CD4-positive, alpha-beta T cell (primary cell): ENCODE measurements at regions not wholly inside any gene's neighbourhood (a gene's known extent, or its start where the extent isn't known, plus 50 kb on each side); places are given as distances from the start of the nearest gene placed in this dataset.

ENCODE experiments used
- ATAC-seq: fragments of 200-7000 bp; cut with Tn5 transposase; one replicate; pipeline ENCODE4 v1.10.0; 2022; ENCODE audit warnings: mild to moderate bottlenecking; ENCODE audit not compliant: poor library complexity
- CTCF ChIA-PET: fragments of 350-600 bp; sonication (Branson Sonifier 250); formaldehyde crosslinking; loops from one replicate; lab custom pipeline; 2021; ENCODE audit warnings: antibody characterized with exemption, inconsistent platforms; lab: Charles Lee
- POLR2A ChIA-PET: fragments of 350-600 bp; sonication (Branson Sonifier 250); formaldehyde crosslinking; loops from one replicate; lab custom pipeline; 2021; ENCODE audit warnings: antibody characterized with exemption, inconsistent platforms; lab: Charles Lee
- DNase-seq, 14 experiments: peaks; one replicate each; pipeline ENCODE4 v3.0.0-alpha.2; 2013 to 2020; ENCODE audit warnings: mixed read lengths in 2 of 14
- H3K27ac ChIP-seq, 2 donors: one replicate each; pipeline versions ENCODE4 v1.5.1 to v1.7.0; 2013; ENCODE audit warnings: low read length in 2 of 2, low read depth in 1 of 2, mild to moderate bottlenecking in 1 of 2
- H3K27me3 ChIP-seq, 2 experiments: 1 replicate in 1 of 2; 2 replicates in 1 of 2; pipeline versions ENCODE4 v1.6.1 to v1.7.0; 2013; ENCODE audit warnings: low read length in 2 of 2, control low read depth in 1 of 2, mild to moderate bottlenecking in 1 of 2, moderate library complexity in 1 of 2; ENCODE audit not compliant: insufficient read depth in 2 of 2, control insufficient read depth in 1 of 2
- H3K36me3 ChIP-seq: one replicate; pipeline ENCODE4 v1.6.1; 2013; ENCODE audit warnings: low read length, control low read depth; ENCODE audit not compliant: insufficient read depth
- H3K4me1 ChIP-seq: one replicate; pipeline ENCODE4 v1.6.1; 2013; ENCODE audit warnings: low read length, control low read depth; ENCODE audit not compliant: insufficient read depth
- H3K4me3 ChIP-seq: one replicate; pipeline ENCODE4 v1.5.1; 2013; ENCODE audit warnings: mild to moderate bottlenecking, low read length, moderate library complexity
- H3K9me3 ChIP-seq, 2 experiments: 1 replicate in 1 of 2; 2 replicates in 1 of 2; pipeline versions ENCODE4 v1.6.1 to v1.7.0; 2013; ENCODE audit warnings: low read length in 2 of 2, mild to moderate bottlenecking in 2 of 2, control low read depth in 1 of 2, moderate library complexity in 1 of 2; ENCODE audit not compliant: control insufficient read depth in 1 of 2, insufficient read depth in 1 of 2
- H3K27ac Mint-ChIP-seq: one replicate; pipeline ENCODE4 v1.8.0; 2020; ENCODE audit warnings: mixed read lengths
- H3K27me3 Mint-ChIP-seq: one replicate; pipeline ENCODE4 v1.8.0; 2021; ENCODE audit warnings: mixed read lengths
- H3K36me3 Mint-ChIP-seq: one replicate; pipeline ENCODE4 v1.8.0; 2021; ENCODE audit warnings: low read depth, mixed read lengths
- H3K4me1 Mint-ChIP-seq: one replicate; pipeline ENCODE4 v1.8.0; 2021; ENCODE audit warnings: low read depth, mixed read lengths
- H3K4me3 Mint-ChIP-seq: one replicate; pipeline ENCODE4 v1.8.0; 2020; ENCODE audit warnings: mild to moderate bottlenecking, mixed read lengths
- H3K9me3 Mint-ChIP-seq: one replicate; pipeline ENCODE4 v1.8.0; 2020; ENCODE audit warnings: mixed read lengths
- CTCF ChIP-seq: fragments of 200-600 bp; IDR thresholded peaks from one replicate; pipeline ENCODE4 v1.8.0; 2022; ENCODE audit warnings: antibody characterized with exemption, mild to moderate bottlenecking
- intact Hi-C, 2 experiments: fragments of 100-400 bp; cut with DNase I in 1 of 2; cut with micrococcal nuclease in 1 of 2; formaldehyde crosslinking; loops; one replicate each; pipeline versions ENCODE4 v1.15.1 to v1.9.0; 2023 to 2025; cut with DNase I, micrococcal nuclease

GRCh38 chr12:94798113-94798512 is 147.8 kb upstream of the TMCC3 start:
- H3K27me3 Mint-ChIP-seq = peaks cover 9% of the 10 kb centered on the region
- no peaks in the 10 kb centered on the region for H3K4me1 ChIP-seq
- no peak overlapping the region for H3K4me3 ChIP-seq
- POLR2A ChIA-PET = no interaction called here
- H3K9me3 ChIP-seq = no peaks in the 10 kb centered on the region
- H3K36me3 Mint-ChIP-seq = no peaks in the 10 kb centered on the region
- H3K27me3 ChIP-seq = no peaks in the 10 kb centered on the region
- no peaks in the 10 kb centered on the region for H3K36me3 ChIP-seq
- no peak overlapping the region for H3K27ac Mint-ChIP-seq
- DNase-seq (no peak), ATAC-seq (no peak)
- intact Hi-C loops = no loop called here
- H3K4me3 Mint-ChIP-seq = no peak overlapping the region
- TF ChIP-seq CTCF = no peak
- H3K27ac ChIP-seq = no peak overlapping the region
- CTCF ChIA-PET = no interaction called here
- H3K4me1 Mint-ChIP-seq = peaks cover 11% of the 10 kb centered on the region
- H3K9me3 Mint-ChIP-seq = no peaks in the 10 kb centered on the region

DNA sequence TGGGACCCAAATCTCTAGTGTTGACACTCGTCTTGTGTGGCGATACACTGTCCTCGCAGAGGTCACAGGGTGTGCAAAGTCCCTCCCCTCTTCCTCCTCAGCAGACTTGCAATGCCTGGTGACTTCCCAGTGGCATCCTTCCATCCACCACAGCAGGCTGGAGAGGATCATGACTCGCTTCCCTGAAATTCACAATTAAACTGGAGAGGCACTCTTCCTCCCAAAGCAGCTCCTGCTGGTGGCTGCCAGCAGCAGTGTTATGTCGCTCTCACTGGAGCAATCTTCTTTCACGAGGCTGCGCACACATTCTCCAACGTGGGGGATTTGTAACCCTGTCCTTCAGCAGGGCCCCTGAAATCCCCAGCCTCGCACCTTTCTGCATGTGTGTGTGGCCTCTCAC is 145.2 kb upstream of the TMCC3 start:
- Histone ChIP-seq H3K4me3 (no peak overlapping the region), H3K27me3 (no peaks in the 10 kb centered on the region), H3K36me3 (no peaks in the 10 kb centered on the region), H3K4me1 (no peaks in the 10 kb centered on the region), H3K27ac (no peak overlapping the region), H3K9me3 (no peaks in the 10 kb centered on the region)
- POLR2A ChIA-PET = no interaction called here
- peaks cover 11% of the 10 kb centered on the region for H3K4me1 Mint-ChIP-seq
- peaks cover 9% of the 10 kb centered on the region for H3K27me3 Mint-ChIP-seq
- no peak overlapping the region for H3K4me3 Mint-ChIP-seq
- DNase-seq (no peak), ATAC-seq (no peak)
- CTCF ChIA-PET = no interaction called here
- H3K9me3 Mint-ChIP-seq = no peaks in the 10 kb centered on the region
- no peak for TF ChIP-seq CTCF
- H3K36me3 Mint-ChIP-seq = no peaks in the 10 kb centered on the region
- no peak overlapping the region for H3K27ac Mint-ChIP-seq
- intact Hi-C loops = no loop called here

DNA sequence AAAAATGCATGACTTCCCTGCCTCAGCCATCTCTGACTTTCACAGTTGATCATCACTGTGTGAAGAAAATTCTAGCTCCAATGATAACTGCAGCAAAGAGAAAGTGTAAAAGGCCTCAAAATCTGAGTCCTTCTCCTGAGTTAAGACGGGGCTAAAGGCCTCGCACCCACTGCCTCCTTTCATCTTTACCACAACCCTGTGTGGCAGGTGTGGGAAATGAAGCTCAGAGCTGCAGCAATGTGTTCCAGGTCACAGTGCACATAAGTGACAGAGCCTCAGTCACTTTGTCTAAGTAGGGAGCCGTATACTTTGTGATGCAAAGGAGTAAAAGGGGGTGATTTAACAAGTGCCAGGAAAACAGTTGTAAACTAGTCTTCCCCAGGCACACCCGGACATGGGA is 144.7 kb upstream of the TMCC3 start:
- no peak for ATAC-seq

More for the DNA sequence above, 144.7 kb upstream of the TMCC3 start:
- Mint-ChIP-seq H3K27ac (no peak overlapping the region), H3K9me3 (no peaks in the 10 kb centered on the region), H3K27me3 (peaks cover 9% of the 10 kb centered on the region), H3K36me3 (no peaks in the 10 kb centered on the region), H3K4me1 (peaks cover 11% of the 10 kb centered on the region), H3K4me3 (no peak overlapping the region)
- no peaks in the 10 kb centered on the region for H3K4me1 ChIP-seq
- peak in 1 of 14 experiments; percentile 2 for DNase-seq
- H3K27me3 ChIP-seq = no peaks in the 10 kb centered on the region
- H3K36me3 ChIP-seq = no peaks in the 10 kb centered on the region
- H3K4me3 ChIP-seq = no peak overlapping the region
- intact Hi-C loops = no loop called here
- H3K9me3 ChIP-seq = no peaks in the 10 kb centered on the region
- CTCF ChIA-PET = no interaction called here
- H3K27ac ChIP-seq = no peak overlapping the region
- no peak for TF ChIP-seq CTCF
- POLR2A ChIA-PET = no interaction called here
